GM23338 (cell line): ENCODE measurements at regions not wholly inside any gene's neighbourhood (a gene's known extent, or its start where the extent isn't known, plus 50 kb on each side); places are given as distances from the start of the nearest gene placed in this dataset.
A peak's percentile ranks its signal among the peaks of the same experiment; 100 is the strongest.

Source experiments
- ATAC-seq: fragments of 200-7000 bp; cut with Tn5 transposase; 3 replicates; pipeline ENCODE4 v1.9.1; 2020
- DNase-seq: peaks from one replicate; pipeline ENCODE4 v3.0.0-alpha.2; 2015; ENCODE audit warnings: low spot score
- H2AFZ ChIP-seq: fragments of 200-600 bp; sonication (generic); 2 replicates; pipeline ENCODE4 v1.8.0; 2016; ENCODE audit warnings: antibody characterized with exemption, mild to moderate bottlenecking, moderate library complexity
- H3F3A ChIP-seq: fragments of 200-600 bp; sonication (generic); replicated peaks from 2 replicates; pipeline ENCODE4 v1.8.0; 2017; ENCODE audit warnings: antibody characterized with exemption, mixed run types, low read depth
- H3K27ac ChIP-seq: fragments of 200-600 bp; sonication (generic); 2 replicates; pipeline ENCODE4 v1.6.1; 2016; ENCODE audit warnings: low read depth
- H3K27me3 ChIP-seq: fragments of 200-600 bp; sonication (generic); 2 replicates; pipeline ENCODE4 v1.8.0; 2016; ENCODE audit warnings: mild to moderate bottlenecking, mixed run types, moderate library complexity; ENCODE audit not compliant: insufficient read depth
- H3K36me3 ChIP-seq: fragments of 200-600 bp; sonication (generic); 2 replicates; pipeline ENCODE4 v1.8.0; 2016; ENCODE audit warnings: mild to moderate bottlenecking; ENCODE audit not compliant: insufficient read depth
- H3K4me1 ChIP-seq: fragments of 200-600 bp; sonication (generic); 2 replicates; pipeline ENCODE4 v1.8.0; 2016; ENCODE audit warnings: mild to moderate bottlenecking, moderate library complexity; ENCODE audit not compliant: insufficient read depth
- H3K4me2 ChIP-seq: fragments of 200-600 bp; sonication (generic); 2 replicates; pipeline ENCODE4 v1.7.1; 2017; ENCODE audit warnings: mixed run types
- H3K4me3 ChIP-seq: fragments of 200-600 bp; sonication (generic); 2 replicates; pipeline ENCODE4 v1.6.1; 2016; ENCODE audit warnings: mixed run types
- H3K79me2 ChIP-seq: fragments of 200-600 bp; sonication (generic); replicated peaks from 2 replicates; pipeline ENCODE4 v1.8.0; 2017; ENCODE audit warnings: mild to moderate bottlenecking; ENCODE audit not compliant: insufficient read depth
- H3K9me2 ChIP-seq: fragments of 200-600 bp; sonication (generic); 2 replicates; pipeline ENCODE4 v1.8.0; 2017; ENCODE audit not compliant: insufficient read depth
- H4K20me1 ChIP-seq: fragments of 200-600 bp; sonication (generic); replicated peaks from 2 replicates; pipeline ENCODE4 v1.8.0; 2017; ENCODE audit warnings: mild to moderate bottlenecking; ENCODE audit not compliant: insufficient read depth
- H3K27ac Mint-ChIP-seq: 2 replicates; pipeline ENCODE4 v1.8.0; 2020; ENCODE audit warnings: inconsistent platforms, mild to moderate bottlenecking, moderate library complexity, mixed read lengths
- H3K27me3 Mint-ChIP-seq: 3 replicates; pipeline ENCODE4 v1.8.0; 2022; ENCODE audit warnings: low read depth, mild to moderate bottlenecking, moderate library complexity, mixed read lengths, inconsistent platforms; ENCODE audit not compliant: insufficient read depth, poor library complexity
- H3K36me3 Mint-ChIP-seq: 3 replicates; pipeline ENCODE4 v1.8.0; 2021; ENCODE audit warnings: low read depth, mild to moderate bottlenecking, inconsistent platforms, moderate library complexity, mixed read lengths
- H3K4me1 Mint-ChIP-seq: 3 replicates; pipeline ENCODE4 v1.8.0; 2020; ENCODE audit warnings: mild to moderate bottlenecking, inconsistent platforms, mixed read lengths
- H3K4me3 Mint-ChIP-seq: 3 replicates; pipeline ENCODE4 v1.8.0; 2021; ENCODE audit warnings: moderate library complexity, mild to moderate bottlenecking, inconsistent platforms, mixed read lengths
- H3K9me3 Mint-ChIP-seq: 3 replicates; pipeline ENCODE4 v1.8.0; 2020; ENCODE audit warnings: moderate library complexity, mild to moderate bottlenecking, inconsistent platforms, mixed read lengths
- ETS1 ChIP-seq: IDR thresholded peaks from 2 replicates; pipeline ENCODE4 v1.6.1; 2016; ENCODE audit warnings: antibody characterized with exemption
- EZH2 ChIP-seq: fragments of 200-600 bp; sonication (generic); IDR thresholded peaks from one replicate; pipeline ENCODE4 v1.8.0; 2017; ENCODE audit warnings: antibody characterized with exemption, mild to moderate bottlenecking, low read depth; ENCODE audit not compliant: unreplicated experiment
- EZH2phosphoT487 ChIP-seq: fragments of 200-600 bp; sonication (generic); IDR thresholded peaks from one replicate; pipeline ENCODE4 v1.8.1; 2018; ENCODE audit warnings: antibody characterized with exemption; ENCODE audit not compliant: unreplicated experiment
- JUNB ChIP-seq: IDR thresholded peaks from one replicate; pipeline ENCODE4 v1.6.1; 2016; ENCODE audit warnings: antibody characterized with exemption; ENCODE audit not compliant: unreplicated experiment
- NANOG ChIP-seq: IDR thresholded peaks from 2 replicates; pipeline ENCODE4 v1.6.1; 2016; ENCODE audit warnings: antibody characterized with exemption, borderline replicate concordance
- POLR2AphosphoS5 ChIP-seq: IDR thresholded peaks from 2 replicates; pipeline ENCODE4 v1.6.1; 2016; ENCODE audit warnings: antibody characterized with exemption, low read depth
- STAT1 ChIP-seq: IDR thresholded peaks from one replicate; pipeline ENCODE4 v1.6.1; 2016; ENCODE audit warnings: antibody characterized with exemption; ENCODE audit not compliant: unreplicated experiment
- ZNF331 ChIP-seq: fragments of 250-450 bp; sonication (Bioruptor Pico); IDR thresholded peaks from 2 replicates; pipeline ENCODE4 v1.5.0; 2020; ENCODE audit warnings: low read depth, mild to moderate bottlenecking, moderate library complexity
- ZNF462 ChIP-seq: fragments of 250-450 bp; sonication (Bioruptor Pico); IDR thresholded peaks from 2 replicates; pipeline ENCODE4 v1.5.0; 2020; ENCODE audit warnings: mild to moderate bottlenecking, moderate library complexity
- TF ChIP-seq, protein P1 (sequence below): IDR thresholded peaks from one replicate; pipeline ENCODE4 v1.6.1; 2018; ENCODE audit warnings: antibody characterized with exemption; ENCODE audit not compliant: unreplicated experiment

- no peak for TF ChIP-seq ZNF462 (CRISPR knock-in tag)
- TF ChIP-seq JUNB = no peak
- TF ChIP-seq POLR2AphosphoS5 = no peak
Measured at GRCh38 chr10:52992567-52992966, 220.0 kb upstream of the MBL2 start (continued).

GRCh38 chr10:52988923-52989322, 216.3 kb upstream of the MBL2 start:
- ATAC-seq = no peak
- H3K4me3 ChIP-seq = no peak overlapping the region
- no peak for TF ChIP-seq POLR2AphosphoS5
- no peak for TF ChIP-seq STAT1
- TF ChIP-seq, protein P1, sequence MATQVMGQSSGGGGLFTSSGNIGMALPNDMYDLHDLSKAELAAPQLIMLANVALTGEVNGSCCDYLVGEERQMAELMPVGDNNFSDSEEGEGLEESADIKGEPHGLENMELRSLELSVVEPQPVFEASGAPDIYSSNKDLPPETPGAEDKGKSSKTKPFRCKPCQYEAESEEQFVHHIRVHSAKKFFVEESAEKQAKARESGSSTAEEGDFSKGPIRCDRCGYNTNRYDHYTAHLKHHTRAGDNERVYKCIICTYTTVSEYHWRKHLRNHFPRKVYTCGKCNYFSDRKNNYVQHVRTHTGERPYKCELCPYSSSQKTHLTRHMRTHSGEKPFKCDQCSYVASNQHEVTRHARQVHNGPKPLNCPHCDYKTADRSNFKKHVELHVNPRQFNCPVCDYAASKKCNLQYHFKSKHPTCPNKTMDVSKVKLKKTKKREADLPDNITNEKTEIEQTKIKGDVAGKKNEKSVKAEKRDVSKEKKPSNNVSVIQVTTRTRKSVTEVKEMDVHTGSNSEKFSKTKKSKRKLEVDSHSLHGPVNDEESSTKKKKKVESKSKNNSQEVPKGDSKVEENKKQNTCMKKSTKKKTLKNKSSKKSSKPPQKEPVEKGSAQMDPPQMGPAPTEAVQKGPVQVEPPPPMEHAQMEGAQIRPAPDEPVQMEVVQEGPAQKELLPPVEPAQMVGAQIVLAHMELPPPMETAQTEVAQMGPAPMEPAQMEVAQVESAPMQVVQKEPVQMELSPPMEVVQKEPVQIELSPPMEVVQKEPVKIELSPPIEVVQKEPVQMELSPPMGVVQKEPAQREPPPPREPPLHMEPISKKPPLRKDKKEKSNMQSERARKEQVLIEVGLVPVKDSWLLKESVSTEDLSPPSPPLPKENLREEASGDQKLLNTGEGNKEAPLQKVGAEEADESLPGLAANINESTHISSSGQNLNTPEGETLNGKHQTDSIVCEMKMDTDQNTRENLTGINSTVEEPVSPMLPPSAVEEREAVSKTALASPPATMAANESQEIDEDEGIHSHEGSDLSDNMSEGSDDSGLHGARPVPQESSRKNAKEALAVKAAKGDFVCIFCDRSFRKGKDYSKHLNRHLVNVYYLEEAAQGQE = no peak
- no peak for TF ChIP-seq JUNB
- no peak for TF ChIP-seq ZNF331 (CRISPR knock-in tag)
- TF ChIP-seq EZH2phosphoT487 = no peak
- TF ChIP-seq NANOG = no peak
- TF ChIP-seq ETS1 = no peak
- no peak for TF ChIP-seq EZH2

More at GRCh38 chr10:52988923-52989322, 216.3 kb upstream of the MBL2 start:
- Mint-ChIP-seq H3K36me3 (no peaks in the 10 kb centered on the region; the same call in 2 of the 3 replicates), H3K9me3 (no peaks in the 10 kb centered on the region), H3K4me3 (no peak overlapping the region), H3K27ac (no peak overlapping the region), H3K4me1 (no peaks in the 10 kb centered on the region; the same call in 2 of the 3 replicates), H3K27me3 (peaks cover 2% of the 10 kb centered on the region)
- Histone ChIP-seq H4K20me1 (no peaks in the 10 kb centered on the region), H3K27ac (no peak overlapping the region), H2AFZ (peak overlapping the region; percentile 25; the same call in 1 of the 2 replicates), H3K27me3 (no peaks in the 10 kb centered on the region), H3K36me3 (no peaks in the 10 kb centered on the region; the same call in 1 of the 2 replicates), H3K79me2 (no peaks in the 10 kb centered on the region), H3K4me1 (no peaks in the 10 kb centered on the region), H3K9me2 (no peaks in the 10 kb centered on the region; the same call in 1 of the 2 replicates), H3F3A (no peaks in the 10 kb centered on the region), H3K4me2 (no peak overlapping the region)
- no peak for DNase-seq
